Endothelial cell of umbilical vein (primary cell): ENCODE measurements at regions not wholly inside any gene's neighbourhood (a gene's known extent, or its start where the extent isn't known, plus 50 kb on each side); places are given as distances from the start of the nearest gene placed in this dataset.

Source experiments
- BruUV-seq: library from RNA; stranded (reverse); fragments of 400-500 nt; replicated peaks from 2 replicates; lab custom pipeline; 2021; lab: Mats Ljungman, UMichigan
- CTCF ChIA-PET: fragments of 300-600, 350-600 bp; sonication (Branson Sonifier 250); formaldehyde crosslinking; loops from one replicate; lab custom pipeline; 2021; ENCODE audit warnings: antibody characterized with exemption, inconsistent platforms; lab: Charles Lee
- POLR2A ChIA-PET: fragments of 300-600, 350-600 bp; sonication (Branson Sonifier 250); formaldehyde crosslinking; loops from one replicate; lab custom pipeline; 2021; ENCODE audit warnings: antibody characterized with exemption, inconsistent platforms; lab: Charles Lee
- DNase-seq: peaks from one replicate; pipeline ENCODE4 v3.0.0-alpha.2; 2011; ENCODE audit warnings: low read depth, low spot score
- FAIRE-seq: peaks from 2 replicates; lab custom pipeline; 2011; peaks lifted over from hg19 to GRCh38; lab: Jason Lieb, UNC
- H2AFZ ChIP-seq: 2 replicates; pipeline ENCODE4 v1.6.0; 2012; ENCODE audit warnings: low read depth, low read length, control low read depth, inconsistent platforms
- H3K27ac ChIP-seq: 2 replicates; pipeline ENCODE4 v1.5.1; 2011; ENCODE audit warnings: low read depth, mild to moderate bottlenecking, control low read depth, low read length, moderate library complexity; ENCODE audit not compliant: insufficient read depth
- H3K27me3 ChIP-seq, 2 experiments: 2 replicates each; pipeline versions ENCODE4 v1.6.0 to v1.6.1; 2011; ENCODE audit warnings: low read length in 2 of 2, mixed read lengths in 1 of 2; ENCODE audit not compliant: control insufficient read depth in 2 of 2, insufficient read depth in 2 of 2
- H3K36me3 ChIP-seq, 2 experiments: 2 replicates in 1 of 2; 3 replicates in 1 of 2; pipeline ENCODE4 v1.5.1; 2011; ENCODE audit warnings: low read length in 2 of 2, mild to moderate bottlenecking in 1 of 2, moderate library complexity in 1 of 2; ENCODE audit not compliant: control insufficient read depth in 2 of 2, insufficient read depth in 2 of 2; ENCODE audit errors: extremely low read depth in 1 of 2
- H3K4me1 ChIP-seq: 3 replicates; pipeline ENCODE4 v1.5.1; 2011; ENCODE audit warnings: mild to moderate bottlenecking, low read length; ENCODE audit not compliant: control insufficient read depth, insufficient read depth; ENCODE audit errors: extremely low read depth
- H3K4me2 ChIP-seq: 2 replicates; pipeline ENCODE4 v1.6.1; 2011; ENCODE audit warnings: low read length, control low read depth, mixed read lengths; ENCODE audit not compliant: insufficient read depth
- H3K4me3 ChIP-seq, 3 experiments: fragments of 200-600 bp in 1 of 3; sonication (generic), shearing (Covaris generic) in 1 of 3; replicated peaks in 1 of 3; 2 replicates each; pipeline ENCODE4 v1.5.1; 2011 to 2016; ENCODE audit warnings: control low read depth in 3 of 3, low read length in 3 of 3, mild to moderate bottlenecking in 2 of 3, inconsistent platforms in 1 of 3, low read depth in 1 of 3, moderate library complexity in 1 of 3; ENCODE audit not compliant: insufficient read depth in 1 of 3
- H3K79me2 ChIP-seq: 2 replicates; pipeline ENCODE4 v1.6.0; 2012; ENCODE audit warnings: low read length, inconsistent platforms; ENCODE audit not compliant: control insufficient read depth, insufficient read depth
- H3K9ac ChIP-seq: replicated peaks from 2 replicates; pipeline ENCODE3; 2011; ENCODE audit warnings: low read length, control low read depth; ENCODE audit not compliant: insufficient read depth; ENCODE audit errors: extremely low read depth
- H3K9me1 ChIP-seq: replicated peaks from 3 replicates; pipeline ENCODE4 v1.6.0; 2011; ENCODE audit warnings: mild to moderate bottlenecking, low read length; ENCODE audit not compliant: control insufficient read depth, insufficient read depth; ENCODE audit errors: extremely low read depth
- H3K9me3 ChIP-seq: replicated peaks from 2 replicates; pipeline ENCODE4 v1.5.1; 2012; ENCODE audit warnings: low read length, inconsistent platforms; ENCODE audit not compliant: control insufficient read depth, insufficient read depth
- H4K20me1 ChIP-seq: replicated peaks from 2 replicates; pipeline ENCODE3; 2011; ENCODE audit warnings: mild to moderate bottlenecking, low read length; ENCODE audit not compliant: control insufficient read depth, insufficient read depth; ENCODE audit errors: extremely low read depth
- JUN ChIP-seq: IDR thresholded peaks from 2 replicates; pipeline ENCODE4 v1.6.1; 2011; ENCODE audit warnings: borderline replicate concordance, low read depth; ENCODE audit not compliant: insufficient read length, insufficient read depth
- MYC ChIP-seq: IDR thresholded peaks from one replicate; pipeline ENCODE4 v1.6.1; 2011; ENCODE audit warnings: mild to moderate bottlenecking, low read depth, low read length
- POLR2A ChIP-seq: IDR thresholded peaks from 2 replicates; pipeline ENCODE4 v1.6.1; 2012; ENCODE audit warnings: low read depth, mild to moderate bottlenecking, control low read depth, low read length
- dilution Hi-C: fragments of 300-500 bp; cut with MboI; formaldehyde crosslinking; loops from one replicate; pipeline ENCODE4 v1.15.0; 2019; ENCODE audit warnings: low sequenced_read_pairs; ENCODE audit not compliant: extremely low pct_ligation_motif_present
- intact Hi-C: fragments of 100-400 bp; cut with micrococcal nuclease; formaldehyde crosslinking; loops from one replicate; pipeline ENCODE4 v1.10.0; 2022

DNA sequence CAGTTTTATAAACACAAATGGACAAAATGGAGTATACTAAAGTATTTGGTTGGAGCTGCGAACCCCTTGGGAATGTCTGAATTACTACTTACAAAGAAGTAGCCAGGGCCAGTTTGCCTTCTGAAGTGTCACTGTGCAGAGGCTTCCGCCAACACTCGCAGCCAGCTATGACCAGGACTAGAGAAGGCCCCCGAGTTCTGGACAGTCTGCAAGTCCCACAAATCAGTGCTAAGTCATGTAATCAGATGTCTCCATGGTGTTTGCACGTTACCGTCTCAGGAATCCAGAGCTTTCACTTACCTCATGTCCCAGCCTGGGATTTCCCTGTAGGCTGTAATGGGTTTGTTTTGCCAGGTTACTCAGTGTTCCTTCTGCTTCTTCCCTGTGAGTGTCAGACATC is 106.6 kb upstream of the SPAG17 start:
- BruUV-seq = no TSS peak
- no peaks in the 10 kb centered on the region for H3K79me2 ChIP-seq
- H3K9ac ChIP-seq = no peak overlapping the region
- H3K27me3 ChIP-seq = no peaks in the 10 kb centered on the region
- no peaks in the 10 kb centered on the region for H3K9me1 ChIP-seq
- no peak overlapping the region for H3K27ac ChIP-seq
- H3K9me3 ChIP-seq = no peaks in the 10 kb centered on the region
- H2AFZ ChIP-seq = no peak overlapping the region
- no peaks in the 10 kb centered on the region for H3K36me3 ChIP-seq
- dilution Hi-C loops = no loop called here
- no peaks in the 10 kb centered on the region for H4K20me1 ChIP-seq
- no peak overlapping the region for H3K4me2 ChIP-seq
- no peaks in the 10 kb centered on the region for H3K4me1 ChIP-seq
- H3K4me3 ChIP-seq = no peak overlapping the region
- POLR2A ChIA-PET = no interaction called here
- CTCF ChIA-PET = no interaction called here
- DNase-seq (no peak), FAIRE-seq (no peak)
- intact Hi-C loops = no loop called here
- TF ChIP-seq MYC = no peak
- no peak for TF ChIP-seq JUN

GRCh38 chr1:118290571-118290970 is 105.5 kb upstream of the SPAG17 start:
- H4K20me1 ChIP-seq = no peaks in the 10 kb centered on the region
- FAIRE-seq (no peak), DNase-seq (no peak)
- H3K36me3 ChIP-seq = no peaks in the 10 kb centered on the region
- CTCF ChIA-PET = no interaction called here
- no peak overlapping the region for H3K9ac ChIP-seq
- H3K4me2 ChIP-seq = no peak overlapping the region
- TF ChIP-seq POLR2A (no peak), MYC (no peak)
- POLR2A ChIA-PET = no interaction called here
- no peaks in the 10 kb centered on the region for H3K9me1 ChIP-seq
- H3K27ac ChIP-seq = no peak overlapping the region
- H3K4me1 ChIP-seq = no peaks in the 10 kb centered on the region
- no peak overlapping the region for H2AFZ ChIP-seq
- no TSS peak for BruUV-seq
- no peak overlapping the region for H3K4me3 ChIP-seq
- H3K9me3 ChIP-seq = no peaks in the 10 kb centered on the region
- no peaks in the 10 kb centered on the region for H3K27me3 ChIP-seq
- H3K79me2 ChIP-seq = no peaks in the 10 kb centered on the region
- intact Hi-C loops = no loop called here
- dilution Hi-C loops = no loop called here
